A673 (cell line): ENCODE measurements at regions not wholly inside any gene's neighbourhood (a gene's known extent, or its start where the extent isn't known, plus 50 kb on each side); places are given as distances from the start of the nearest gene placed in this dataset.

Experiments
- BruUV-seq: library from RNA; stranded (reverse); fragments of 400-500 nt; replicated peaks from 2 replicates; lab custom pipeline; 2021; lab: Mats Ljungman, UMichigan
- CTCF ChIA-PET: fragments of 300-600 bp; sonication (Branson Sonifier 250); formaldehyde crosslinking; loops from one replicate; lab custom pipeline; 2022; ENCODE audit warnings: antibody characterized with exemption; lab: Charles Lee
- POLR2A ChIA-PET: fragments of 300-600 bp; sonication (Branson Sonifier 250); formaldehyde crosslinking; loops from one replicate; lab custom pipeline; 2022; ENCODE audit warnings: antibody characterized with exemption; ENCODE audit not compliant: low non-redundant PET; lab: Charles Lee
- DNase-seq: peaks from one replicate; pipeline ENCODE4 v3.0.0-alpha.2; 2015; ENCODE audit warnings: low spot score
- H3K27ac ChIP-seq: fragments of 200-600 bp; sonication (generic); 2 replicates; pipeline ENCODE4 v1.5.1; 2016; ENCODE audit warnings: mixed run types, low read depth, mild to moderate bottlenecking, mixed read lengths, antibody characterized with exemption, low read length; ENCODE audit not compliant: poor library complexity, severe bottlenecking
- H3K27me3 ChIP-seq: fragments of 200-600 bp; sonication (generic); replicated peaks from 2 replicates; pipeline ENCODE4 v1.6.1; 2017; ENCODE audit warnings: mixed run types, low read depth, mild to moderate bottlenecking, mixed read lengths, antibody characterized with exemption, low read length; ENCODE audit not compliant: insufficient read depth, poor library complexity
- H3K36me3 ChIP-seq: fragments of 200-600 bp; sonication (generic); 2 replicates; pipeline ENCODE4 v1.6.1; 2016; ENCODE audit warnings: mixed run types, mild to moderate bottlenecking, mixed read lengths, antibody characterized with exemption, low read length; ENCODE audit not compliant: insufficient read depth, poor library complexity, severe bottlenecking
- H3K4me1 ChIP-seq: fragments of 200-600 bp; sonication (generic); 2 replicates; pipeline ENCODE4 v1.6.1; 2017; ENCODE audit warnings: mixed run types, mild to moderate bottlenecking, mixed read lengths, antibody characterized with exemption, low read length; ENCODE audit not compliant: insufficient read depth, poor library complexity, severe bottlenecking
- H3K4me3 ChIP-seq: fragments of 200-600 bp; sonication (generic); 2 replicates; pipeline ENCODE4 v1.5.1; 2016; ENCODE audit warnings: low read depth, mixed run types, mild to moderate bottlenecking, mixed read lengths, low read length; ENCODE audit not compliant: poor library complexity, severe bottlenecking
- H3K9me3 ChIP-seq: fragments of 200-600 bp; sonication (generic); 2 replicates; pipeline ENCODE4 v1.6.1; 2016; ENCODE audit warnings: mixed run types, low read depth, mild to moderate bottlenecking, mixed read lengths, antibody characterized with exemption, low read length; ENCODE audit not compliant: poor library complexity, severe bottlenecking
- EZH2 ChIP-seq: fragments of 200-600 bp; sonication (generic); IDR thresholded peaks from 2 replicates; pipeline ENCODE4 v1.6.1; 2017; ENCODE audit warnings: borderline replicate concordance, low read depth, mild to moderate bottlenecking, mixed read lengths, antibody characterized with exemption, low read length; ENCODE audit not compliant: poor library complexity, severe bottlenecking
- intact Hi-C: fragments of 100-400 bp; cut with micrococcal nuclease; formaldehyde crosslinking; loops from one replicate; pipeline ENCODE4 v1.10.0; 2022; ENCODE audit not compliant: unreplicated experiment
- TF ChIP-seq, protein P1 (sequence below): fragments of 300-800, 200-600 bp; sonication (generic); conservative IDR thresholded peaks from 2 replicates; pipeline ENCODE4 v1.5.1; 2017; ENCODE audit warnings: low read depth, mild to moderate bottlenecking, antibody characterized with exemption, low read length, moderate library complexity, mixed read lengths

DNA sequence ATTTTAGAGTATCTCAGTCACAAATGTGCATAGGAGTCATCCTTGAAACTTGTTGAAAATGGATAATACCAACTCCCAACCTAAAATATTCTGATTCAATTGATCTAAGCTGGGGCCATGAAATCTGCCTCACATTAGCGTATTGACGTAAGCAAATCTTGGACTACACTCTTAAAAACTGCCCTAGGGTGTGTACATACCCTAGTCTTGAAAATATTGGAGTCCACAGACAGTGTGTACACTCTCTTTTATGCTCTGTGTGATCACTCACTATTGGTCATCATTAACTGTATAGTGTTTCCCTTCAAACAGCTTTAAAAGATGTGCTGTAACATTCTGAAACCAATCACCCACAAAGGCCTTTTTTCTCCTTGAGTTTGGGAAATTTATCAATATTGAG, 102.9 kb upstream of the FERD3L start:
- Histone ChIP-seq H3K9me3 (no peaks in the 10 kb centered on the region), H3K36me3 (no peaks in the 10 kb centered on the region), H3K27ac (no peak overlapping the region), H3K4me1 (no peaks in the 10 kb centered on the region), H3K27me3 (no peaks in the 10 kb centered on the region), H3K4me3 (no peak overlapping the region)
- POLR2A ChIA-PET = no interaction called here
- CTCF ChIA-PET = no interaction called here
- BruUV-seq = no TSS peak
- DNase-seq = no peak
- TF ChIP-seq EZH2 = no peak
- TF ChIP-seq, protein P1, sequence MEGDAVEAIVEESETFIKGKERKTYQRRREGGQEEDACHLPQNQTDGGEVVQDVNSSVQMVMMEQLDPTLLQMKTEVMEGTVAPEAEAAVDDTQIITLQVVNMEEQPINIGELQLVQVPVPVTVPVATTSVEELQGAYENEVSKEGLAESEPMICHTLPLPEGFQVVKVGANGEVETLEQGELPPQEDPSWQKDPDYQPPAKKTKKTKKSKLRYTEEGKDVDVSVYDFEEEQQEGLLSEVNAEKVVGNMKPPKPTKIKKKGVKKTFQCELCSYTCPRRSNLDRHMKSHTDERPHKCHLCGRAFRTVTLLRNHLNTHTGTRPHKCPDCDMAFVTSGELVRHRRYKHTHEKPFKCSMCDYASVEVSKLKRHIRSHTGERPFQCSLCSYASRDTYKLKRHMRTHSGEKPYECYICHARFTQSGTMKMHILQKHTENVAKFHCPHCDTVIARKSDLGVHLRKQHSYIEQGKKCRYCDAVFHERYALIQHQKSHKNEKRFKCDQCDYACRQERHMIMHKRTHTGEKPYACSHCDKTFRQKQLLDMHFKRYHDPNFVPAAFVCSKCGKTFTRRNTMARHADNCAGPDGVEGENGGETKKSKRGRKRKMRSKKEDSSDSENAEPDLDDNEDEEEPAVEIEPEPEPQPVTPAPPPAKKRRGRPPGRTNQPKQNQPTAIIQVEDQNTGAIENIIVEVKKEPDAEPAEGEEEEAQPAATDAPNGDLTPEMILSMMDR = no peak
- intact Hi-C loops = no loop called here

DNA sequence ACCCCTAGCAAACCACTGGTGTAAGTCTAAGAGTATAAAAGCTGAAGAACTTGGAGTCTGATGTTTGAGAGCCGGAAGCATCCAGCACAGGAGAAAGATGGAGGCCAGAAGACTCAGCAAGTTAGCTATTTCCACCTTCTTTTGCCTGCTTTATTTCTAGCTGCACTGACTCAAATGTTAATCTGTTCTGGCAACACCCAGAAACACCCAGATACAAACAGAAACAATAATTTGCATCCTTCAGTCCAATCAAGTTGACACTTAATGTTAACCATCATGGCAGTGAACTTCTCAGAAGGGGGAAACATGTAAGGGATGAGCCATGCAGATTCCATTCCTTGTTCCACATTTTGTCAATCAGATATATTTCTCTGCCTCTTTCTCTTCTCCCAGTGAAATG, 101.8 kb upstream of the FERD3L start:
- intact Hi-C loops = no loop called here
- no peak for TF ChIP-seq EZH2
- TF ChIP-seq, protein P1 = no peak
- no peak overlapping the region for H3K27ac ChIP-seq
- no peak overlapping the region for H3K4me3 ChIP-seq
- DNase-seq = no peak
- no peaks in the 10 kb centered on the region for H3K9me3 ChIP-seq
- no peaks in the 10 kb centered on the region for H3K27me3 ChIP-seq
- ChIA-PET CTCF (no interaction called here), POLR2A (no interaction called here)
- no peaks in the 10 kb centered on the region for H3K4me1 ChIP-seq
- H3K36me3 ChIP-seq = no peaks in the 10 kb centered on the region
- no TSS peak for BruUV-seq

DNA sequence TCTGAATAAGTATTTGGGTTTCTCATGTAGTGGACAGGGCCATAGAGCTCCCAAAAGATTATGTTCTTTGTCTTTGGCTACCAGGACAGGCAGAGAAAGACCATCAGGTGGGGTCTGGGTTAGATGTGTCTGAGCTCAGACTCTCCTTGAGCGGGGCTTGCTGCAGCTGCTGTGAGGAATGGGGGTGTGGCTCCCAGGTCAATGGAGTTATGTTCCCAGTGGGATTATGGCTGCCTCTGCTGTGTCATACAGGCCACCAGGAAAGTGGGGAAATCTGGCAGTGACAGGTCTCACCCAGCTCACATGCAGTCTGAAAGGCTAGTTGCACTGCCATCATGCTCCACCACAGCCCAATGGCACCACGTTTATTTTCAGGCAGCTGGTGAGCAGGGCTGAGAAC, 97.0 kb upstream of the FERD3L start:
- ChIA-PET POLR2A (no interaction called here), CTCF (no interaction called here)
- Histone ChIP-seq H3K36me3 (no peaks in the 10 kb centered on the region), H3K9me3 (no peaks in the 10 kb centered on the region), H3K27me3 (no peaks in the 10 kb centered on the region), H3K4me3 (no peak overlapping the region), H3K4me1 (no peaks in the 10 kb centered on the region), H3K27ac (no peak overlapping the region)
- BruUV-seq = no TSS peak
- no peak for DNase-seq
- TF ChIP-seq, protein P1 = no peak
- no peak for TF ChIP-seq EZH2
- intact Hi-C loops = no loop called here
